ENCODE measurements at regions not wholly inside any gene's neighbourhood (a gene's known extent, or its start where the extent isn't known, plus 50 kb on each side); places are given as distances from the start of the nearest gene placed in this dataset.

DNA sequence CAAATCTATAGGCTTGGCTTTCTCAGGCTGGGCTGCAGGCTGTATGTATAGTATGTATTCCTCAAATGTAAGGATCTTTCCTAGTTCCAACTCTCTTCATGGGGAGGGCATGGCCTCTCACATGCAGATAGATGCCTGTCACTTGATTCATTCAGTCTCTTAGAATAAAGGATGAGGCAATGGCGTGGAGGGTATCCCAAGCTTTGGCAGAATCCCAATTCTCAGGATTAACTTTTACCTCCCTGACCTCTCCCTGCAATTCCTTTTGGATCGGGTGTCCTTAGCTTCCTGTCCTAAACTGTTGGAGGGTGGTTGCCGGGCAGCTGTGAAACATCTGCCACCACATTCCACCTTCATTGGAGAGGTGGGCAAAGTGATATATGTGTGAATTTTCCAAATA, 80.3 kb downstream of the INSIG2 start:
- no peak for DNase-seq

DNA sequence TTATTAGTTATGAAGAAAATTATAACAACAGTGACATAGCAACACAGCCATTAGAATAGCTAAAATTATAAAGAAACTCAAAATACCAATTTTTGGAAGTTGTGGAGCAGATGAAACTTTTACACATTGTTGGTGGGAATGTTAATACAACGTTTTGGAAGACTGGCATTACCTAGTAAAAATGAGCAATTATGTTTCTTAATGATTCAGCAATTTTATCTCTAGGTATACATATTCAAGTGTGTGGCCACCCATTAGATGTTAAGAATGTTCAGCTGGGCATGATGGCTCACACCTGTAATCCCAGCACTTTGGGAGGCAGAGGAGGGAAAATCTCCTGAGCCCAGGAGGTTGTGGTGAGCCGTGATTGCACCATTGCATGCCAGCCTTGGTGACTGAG, 78.8 kb downstream of the INSIG2 start:
- no peak for DNase-seq

DNA sequence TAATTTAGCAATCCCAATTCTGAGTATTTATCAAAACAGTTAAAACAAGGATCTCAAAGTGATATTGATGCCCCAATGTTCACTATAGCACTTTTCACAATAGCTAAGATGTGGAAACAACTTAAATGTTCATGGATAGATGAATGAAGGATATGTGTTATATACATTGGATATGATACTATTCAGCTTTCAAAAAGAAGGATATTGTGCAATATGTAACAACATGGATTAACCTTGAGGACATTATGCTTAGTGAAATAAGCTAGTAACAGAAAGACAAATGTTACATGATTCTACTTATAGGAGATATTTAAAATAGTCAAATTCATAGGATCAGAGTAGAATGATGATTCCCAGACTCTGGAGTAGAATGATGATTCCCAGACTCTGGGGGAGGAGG, 78.0 kb downstream of the INSIG2 start:
- no peak for DNase-seq

DNA sequence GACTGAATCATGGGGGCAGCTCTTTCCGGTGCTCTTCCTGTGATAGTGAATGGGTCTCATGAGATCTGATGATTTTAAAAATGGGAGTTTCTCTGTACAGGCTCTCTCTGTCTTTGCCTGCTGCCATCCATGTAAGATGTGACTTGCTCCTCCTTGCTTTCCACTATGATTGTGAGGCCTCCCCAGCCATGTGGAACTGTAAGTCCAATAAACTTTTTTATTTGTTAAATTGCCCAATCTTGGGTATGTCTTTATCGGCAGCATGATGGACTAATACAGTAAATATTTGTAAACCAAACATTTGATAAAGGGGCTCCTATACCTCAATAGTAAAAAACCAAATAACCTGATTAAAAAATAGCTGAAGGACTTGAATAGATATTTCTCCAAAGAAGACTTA, 77.3 kb downstream of the INSIG2 start:
- DNase-seq, result no peak
